Coronary artery (tissue), 2 donors: ENCODE measurements at regions not wholly inside any gene's neighbourhood (a gene's known extent, or its start where the extent isn't known, plus 50 kb on each side); places are given as distances from the start of the nearest gene placed in this dataset.
"Not testable (repeated sequence)": the region's sequence is repeated elsewhere in the genome, so short reads cannot be mapped to it uniquely, and the experiment has no call there.

Experiments used
- DNase-seq: peaks from one replicate; pipeline ENCODE4 v3.0.0-alpha.2; 2017; ENCODE audit warnings: low spot score
- H3K27ac ChIP-seq, 2 donors: fragments of 200-600 bp; sonication (generic); one replicate each; pipeline ENCODE4 v1.5.1; 2016 to 2019
- H3K4me3 ChIP-seq: fragments of 200-600 bp; sonication (generic); 2 replicates; pipeline ENCODE4 v1.5.1; 2016; ENCODE audit warnings: mild to moderate bottlenecking, moderate library complexity
- CTCF ChIP-seq: fragments of 200-600 bp; sonication (generic); IDR thresholded peaks from one replicate; pipeline ENCODE4 v1.5.1; 2019; ENCODE audit warnings: antibody characterized with exemption

- TF ChIP-seq CTCF = no peak
- no peak for DNase-seq
- Histone ChIP-seq H3K4me3 (no peak overlapping the region), H3K27ac (no peak overlapping the region)
Measured at GRCh38 chr13:50626101-50626547, 217.4 kb downstream of the DLEU7 start.

GRCh38 chr13:50627111-50627510 is 216.4 kb downstream of the DLEU7 start:
- DNase-seq = no peak
- no peak overlapping the region for H3K4me3 ChIP-seq
- TF ChIP-seq CTCF = no peak
- no peak overlapping the region for H3K27ac ChIP-seq

- DNase-seq, H3K4me3 ChIP-seq, H3K27ac ChIP-seq: not testable (repeated sequence)
Measured at GRCh38 chr13:50628512-50628911, 215.0 kb downstream of the DLEU7 start.

GRCh38 chr13:50629497-50629896 is 214.0 kb downstream of the DLEU7 start:
- no peak for TF ChIP-seq CTCF
- no peak for DNase-seq
- no peak overlapping the region for H3K27ac ChIP-seq
- no peak overlapping the region for H3K4me3 ChIP-seq

- Histone ChIP-seq H3K27ac (no peak overlapping the region), H3K4me3 (no peak overlapping the region)
- no peak for TF ChIP-seq CTCF
- no peak for DNase-seq
Measured at GRCh38 chr13:50629966-50630365, 213.5 kb downstream of the DLEU7 start.

GRCh38 chr13:50631041-50631440 is 212.5 kb downstream of the DLEU7 start:
- no peak overlapping the region for H3K27ac ChIP-seq
- DNase-seq = no peak
- no peak overlapping the region for H3K4me3 ChIP-seq
- TF ChIP-seq CTCF = no peak

GRCh38 chr13:50634339-50634738 is 209.2 kb downstream of the DLEU7 start:
- Histone ChIP-seq H3K27ac (no peak overlapping the region), H3K4me3 (no peak overlapping the region)
- no peak for TF ChIP-seq CTCF
- DNase-seq = no peak

GRCh38 chr13:50635504-50635903 is 208.0 kb downstream of the DLEU7 start:
- H3K27ac ChIP-seq = peak overlapping the region in 1 of 2 donors; percentile 54
- DNase-seq = no peak
- no peak for TF ChIP-seq CTCF
- no peak overlapping the region for H3K4me3 ChIP-seq
